Endothelial cell of umbilical vein (primary cell): ENCODE measurements at regions not wholly inside any gene's neighbourhood (a gene's known extent, or its start where the extent isn't known, plus 50 kb on each side); places are given as distances from the start of the nearest gene placed in this dataset.

ENCODE experiments used
- EZH2 ChIP-seq: IDR thresholded peaks from 2 replicates; pipeline ENCODE4 v1.6.1; 2012; ENCODE audit warnings: borderline replicate concordance, low read depth, mild to moderate bottlenecking, moderate library complexity, low read length, inconsistent platforms; ENCODE audit not compliant: severe bottlenecking
- FOS ChIP-seq: IDR thresholded peaks from 2 replicates; pipeline ENCODE4 v1.6.1; 2011; ENCODE audit warnings: mild to moderate bottlenecking, low read length, moderate library complexity, borderline replicate concordance; ENCODE audit not compliant: insufficient read depth
- POLR2A ChIP-seq: IDR thresholded peaks from 2 replicates; pipeline ENCODE4 v1.6.1; 2012; ENCODE audit warnings: low read depth, mild to moderate bottlenecking, control low read depth, low read length
- TF ChIP-seq, protein P1 (sequence below), 2 donors: IDR thresholded peaks; 1 replicate in 1 of 2; 2 replicates in 1 of 2; pipeline ENCODE4 v1.5.1; 2011; ENCODE audit warnings: low read length in 2 of 2, mild to moderate bottlenecking in 2 of 2, moderate library complexity in 2 of 2, control low read depth in 1 of 2, inconsistent platforms in 1 of 2, low read depth in 1 of 2; ENCODE audit not compliant: insufficient read depth in 1 of 2; ENCODE audit errors: extremely low read depth in 1 of 2

DNA sequence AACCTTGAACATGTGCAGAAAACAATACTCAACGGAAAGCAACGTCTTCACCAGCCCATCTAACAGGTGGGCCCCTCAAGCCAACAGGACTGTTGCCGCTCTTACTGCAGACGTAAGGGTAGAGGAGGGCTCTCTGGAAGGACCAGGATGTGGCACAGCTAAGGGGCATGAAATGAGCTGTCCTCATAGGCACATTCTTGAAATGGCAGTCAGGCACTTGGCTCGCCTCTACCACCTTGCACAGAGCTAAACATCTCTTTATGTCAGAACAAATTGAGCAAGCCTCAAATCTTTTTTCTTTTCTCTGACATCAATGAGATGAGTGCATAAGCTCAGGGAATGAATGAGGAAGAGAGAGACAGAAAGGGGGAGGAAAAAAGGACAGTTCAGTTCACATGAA is 86.4 kb upstream of the ESRRG start:
- TF ChIP-seq FOS: no peak
- TF ChIP-seq, protein P1, sequence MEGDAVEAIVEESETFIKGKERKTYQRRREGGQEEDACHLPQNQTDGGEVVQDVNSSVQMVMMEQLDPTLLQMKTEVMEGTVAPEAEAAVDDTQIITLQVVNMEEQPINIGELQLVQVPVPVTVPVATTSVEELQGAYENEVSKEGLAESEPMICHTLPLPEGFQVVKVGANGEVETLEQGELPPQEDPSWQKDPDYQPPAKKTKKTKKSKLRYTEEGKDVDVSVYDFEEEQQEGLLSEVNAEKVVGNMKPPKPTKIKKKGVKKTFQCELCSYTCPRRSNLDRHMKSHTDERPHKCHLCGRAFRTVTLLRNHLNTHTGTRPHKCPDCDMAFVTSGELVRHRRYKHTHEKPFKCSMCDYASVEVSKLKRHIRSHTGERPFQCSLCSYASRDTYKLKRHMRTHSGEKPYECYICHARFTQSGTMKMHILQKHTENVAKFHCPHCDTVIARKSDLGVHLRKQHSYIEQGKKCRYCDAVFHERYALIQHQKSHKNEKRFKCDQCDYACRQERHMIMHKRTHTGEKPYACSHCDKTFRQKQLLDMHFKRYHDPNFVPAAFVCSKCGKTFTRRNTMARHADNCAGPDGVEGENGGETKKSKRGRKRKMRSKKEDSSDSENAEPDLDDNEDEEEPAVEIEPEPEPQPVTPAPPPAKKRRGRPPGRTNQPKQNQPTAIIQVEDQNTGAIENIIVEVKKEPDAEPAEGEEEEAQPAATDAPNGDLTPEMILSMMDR (IDR thresholded peaks at IDR 0.05; ENCODE audit: extremely low read depth in 1 of 2, insufficient read depth in 1 of 2, low read depth in 1 of 2, low read length in 2 of 2): no peak
- no peak for TF ChIP-seq POLR2A
- TF ChIP-seq EZH2: no peak
